Adrenal gland (tissue), 5 donors: ENCODE measurements at regions not wholly inside any gene's neighbourhood (a gene's known extent, or its start where the extent isn't known, plus 50 kb on each side); places are given as distances from the start of the nearest gene placed in this dataset.

Experiments used
- POLR2A ChIP-seq, 2 donors: fragments of 450-650 bp; IDR thresholded peaks; one replicate each; pipeline ENCODE4 v1.6.1; 2017; ENCODE audit warnings: antibody characterized with exemption in 2 of 2, mild to moderate bottlenecking in 2 of 2, moderate library complexity in 1 of 2
- TF ChIP-seq, protein P1 (sequence below), 6 experiments: fragments of 450-650 bp in 4 of 6; fragments of 200-600 bp in 2 of 6; sonication (generic) in 1 of 6; IDR thresholded peaks; 1 replicate in 5 of 6; 2 replicates in 1 of 6; pipeline versions ENCODE4 v1.5.1 to v1.8.0; 2016 to 2021; ENCODE audit warnings: antibody characterized with exemption in 6 of 6, mild to moderate bottlenecking in 2 of 6, moderate library complexity in 1 of 6
- donor health status: DM: no; HTN: no; CAD: no.

GRCh38 chr1:233735331-233735730, 121.4 kb downstream of the KCNK1 start:
- TF ChIP-seq, protein P1, sequence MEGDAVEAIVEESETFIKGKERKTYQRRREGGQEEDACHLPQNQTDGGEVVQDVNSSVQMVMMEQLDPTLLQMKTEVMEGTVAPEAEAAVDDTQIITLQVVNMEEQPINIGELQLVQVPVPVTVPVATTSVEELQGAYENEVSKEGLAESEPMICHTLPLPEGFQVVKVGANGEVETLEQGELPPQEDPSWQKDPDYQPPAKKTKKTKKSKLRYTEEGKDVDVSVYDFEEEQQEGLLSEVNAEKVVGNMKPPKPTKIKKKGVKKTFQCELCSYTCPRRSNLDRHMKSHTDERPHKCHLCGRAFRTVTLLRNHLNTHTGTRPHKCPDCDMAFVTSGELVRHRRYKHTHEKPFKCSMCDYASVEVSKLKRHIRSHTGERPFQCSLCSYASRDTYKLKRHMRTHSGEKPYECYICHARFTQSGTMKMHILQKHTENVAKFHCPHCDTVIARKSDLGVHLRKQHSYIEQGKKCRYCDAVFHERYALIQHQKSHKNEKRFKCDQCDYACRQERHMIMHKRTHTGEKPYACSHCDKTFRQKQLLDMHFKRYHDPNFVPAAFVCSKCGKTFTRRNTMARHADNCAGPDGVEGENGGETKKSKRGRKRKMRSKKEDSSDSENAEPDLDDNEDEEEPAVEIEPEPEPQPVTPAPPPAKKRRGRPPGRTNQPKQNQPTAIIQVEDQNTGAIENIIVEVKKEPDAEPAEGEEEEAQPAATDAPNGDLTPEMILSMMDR (IDR thresholded peaks at IDR 0.05): no peak
- no peak for TF ChIP-seq POLR2A (IDR thresholded peaks at IDR 0.05)
